IPS-20b (cell line): ENCODE measurements at regions not wholly inside any gene's neighbourhood (a gene's known extent, or its start where the extent isn't known, plus 50 kb on each side); places are given as distances from the start of the nearest gene placed in this dataset.

Experiments
- H3K27ac ChIP-seq: one replicate; pipeline ENCODE4 v1.5.1; 2013; ENCODE audit warnings: low read length
- H3K27me3 ChIP-seq: 2 replicates; pipeline ENCODE4 v1.6.1; 2013; ENCODE audit warnings: mild to moderate bottlenecking, low read length, inconsistent platforms; ENCODE audit not compliant: insufficient read depth
- H3K36me3 ChIP-seq: 2 replicates; pipeline ENCODE4 v1.6.1; 2013; ENCODE audit warnings: low read depth, mild to moderate bottlenecking, inconsistent platforms, low read length, moderate library complexity; ENCODE audit not compliant: insufficient read depth
- H3K4me1 ChIP-seq: 2 replicates; pipeline ENCODE4 v1.6.1; 2013; ENCODE audit warnings: mild to moderate bottlenecking, control low read depth, inconsistent platforms, low read length, moderate library complexity; ENCODE audit not compliant: insufficient read depth
- H3K4me3 ChIP-seq: 2 replicates; pipeline ENCODE4 v1.5.1; 2013; ENCODE audit warnings: mild to moderate bottlenecking, low read length, inconsistent platforms
- H3K9ac ChIP-seq: 2 replicates; pipeline ENCODE4 v1.6.1; 2013; ENCODE audit warnings: low read depth, mild to moderate bottlenecking, inconsistent platforms, low read length, moderate library complexity
- H3K9me3 ChIP-seq: 2 replicates; pipeline ENCODE4 v1.6.1; 2013; ENCODE audit warnings: mild to moderate bottlenecking, low read depth, low read length, inconsistent platforms; ENCODE audit not compliant: insufficient read depth

DNA sequence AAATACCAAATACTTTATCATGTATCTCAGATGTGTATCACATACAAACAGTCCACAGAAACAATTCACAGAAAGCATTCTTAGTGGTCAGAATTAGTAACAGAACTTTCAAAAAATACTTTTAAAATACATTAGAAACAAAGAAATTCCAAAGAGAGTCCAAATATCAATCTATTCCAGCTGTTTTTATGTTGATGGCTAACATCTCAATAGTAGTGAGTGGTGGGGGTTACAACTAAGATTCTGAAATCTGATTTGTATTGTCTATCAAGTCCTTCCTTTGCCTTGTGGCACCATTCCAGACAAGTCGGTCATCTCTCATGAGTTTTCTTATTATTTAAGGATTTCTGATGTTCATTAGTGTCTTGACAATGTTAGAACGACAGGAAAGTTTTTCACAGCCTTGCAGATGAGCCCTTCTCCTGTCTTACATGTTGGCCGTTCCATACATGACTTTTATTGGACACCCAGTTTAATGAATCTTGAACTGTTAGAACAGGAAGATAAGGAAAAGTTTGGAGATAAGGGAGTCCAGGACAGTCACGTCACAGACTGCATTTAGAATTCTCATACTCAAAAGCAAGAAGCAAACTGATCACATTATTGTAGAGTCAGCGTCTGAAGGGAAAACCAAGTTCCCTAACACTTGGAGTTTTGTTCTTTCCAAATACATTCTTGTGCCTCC, 410.3 kb downstream of the PID1 start:
- Histone ChIP-seq H3K9me3 (no peaks in the 10 kb centered on the region), H3K27ac (no peak overlapping the region), H3K36me3 (no peaks in the 10 kb centered on the region), H3K4me3 (no peak overlapping the region), H3K4me1 (no peaks in the 10 kb centered on the region), H3K27me3 (no peaks in the 10 kb centered on the region), H3K9ac (no peak overlapping the region)

DNA sequence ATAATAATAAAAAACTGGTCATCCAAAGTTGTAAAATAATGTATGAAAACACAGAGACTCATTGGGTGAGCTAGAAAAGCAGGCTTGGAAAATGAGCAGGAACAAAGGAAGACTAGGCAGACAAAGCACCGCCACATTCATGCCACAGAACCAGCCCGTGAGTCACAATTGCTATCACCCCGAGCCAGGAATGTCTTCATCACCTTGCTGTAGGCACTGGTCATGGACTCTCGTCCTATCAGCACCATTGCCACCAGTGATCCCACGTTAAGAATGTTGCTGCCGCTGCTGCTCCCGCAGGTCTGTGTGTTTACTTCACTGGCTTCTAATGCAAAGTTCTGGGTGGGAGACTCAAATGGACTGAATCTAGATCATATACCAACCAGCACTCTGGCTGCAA, 417.9 kb downstream of the PID1 start:
- H3K4me1 ChIP-seq: no peaks in the 10 kb centered on the region
- H3K9me3 ChIP-seq: no peaks in the 10 kb centered on the region
- H3K9ac ChIP-seq: no peak overlapping the region
- H3K4me3 ChIP-seq: no peak overlapping the region
- H3K27ac ChIP-seq: no peak overlapping the region
- no peaks in the 10 kb centered on the region for H3K27me3 ChIP-seq
- H3K36me3 ChIP-seq: no peaks in the 10 kb centered on the region

DNA sequence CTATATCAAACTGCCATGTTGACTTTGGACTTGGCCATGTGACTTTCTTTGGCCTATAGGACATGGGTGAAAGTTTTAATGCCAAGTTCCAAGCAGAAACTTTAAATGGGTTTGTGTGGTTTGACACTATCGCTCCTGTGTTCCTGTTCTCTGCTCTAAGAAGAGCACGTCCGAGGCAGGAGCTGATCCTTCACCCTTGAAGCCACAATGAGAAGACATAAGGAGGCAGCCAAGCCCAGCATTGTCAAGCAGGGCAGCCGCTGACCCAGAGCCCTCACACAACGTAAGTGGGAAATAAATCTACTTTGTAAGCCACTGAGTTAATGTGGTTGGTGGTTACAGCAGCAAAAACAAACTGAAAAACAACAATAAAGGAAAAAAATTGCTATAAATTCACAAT, 422.4 kb downstream of the PID1 start:
- Histone ChIP-seq H3K4me1 (no peaks in the 10 kb centered on the region), H3K27ac (no peak overlapping the region), H3K9me3 (no peaks in the 10 kb centered on the region), H3K36me3 (no peaks in the 10 kb centered on the region), H3K27me3 (no peaks in the 10 kb centered on the region), H3K4me3 (no peak overlapping the region), H3K9ac (no peak overlapping the region)

DNA sequence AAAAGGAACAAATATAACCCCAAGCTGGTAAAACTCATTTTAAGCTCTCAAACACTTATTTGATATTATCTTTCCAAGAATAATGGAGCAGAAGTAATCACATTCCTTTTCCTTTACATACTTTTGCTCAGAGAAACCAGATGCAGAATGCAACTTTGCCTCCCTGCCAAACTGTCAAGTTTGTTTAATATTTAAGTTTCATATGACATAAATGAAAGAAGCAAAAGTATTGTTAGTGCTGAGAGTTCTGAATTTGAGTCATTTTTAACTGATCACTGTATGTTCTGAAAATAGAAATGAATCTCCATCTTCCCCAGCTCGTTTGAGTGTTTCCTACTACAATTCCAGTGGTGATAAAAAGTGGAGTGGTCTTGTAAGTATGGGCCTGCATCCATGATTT, 423.4 kb downstream of the PID1 start:
- no peaks in the 10 kb centered on the region for H3K4me1 ChIP-seq
- no peak overlapping the region for H3K4me3 ChIP-seq
- no peaks in the 10 kb centered on the region for H3K9me3 ChIP-seq
- no peaks in the 10 kb centered on the region for H3K27me3 ChIP-seq
- no peaks in the 10 kb centered on the region for H3K36me3 ChIP-seq
- H3K9ac ChIP-seq: no peak overlapping the region
- H3K27ac ChIP-seq: no peak overlapping the region

DNA sequence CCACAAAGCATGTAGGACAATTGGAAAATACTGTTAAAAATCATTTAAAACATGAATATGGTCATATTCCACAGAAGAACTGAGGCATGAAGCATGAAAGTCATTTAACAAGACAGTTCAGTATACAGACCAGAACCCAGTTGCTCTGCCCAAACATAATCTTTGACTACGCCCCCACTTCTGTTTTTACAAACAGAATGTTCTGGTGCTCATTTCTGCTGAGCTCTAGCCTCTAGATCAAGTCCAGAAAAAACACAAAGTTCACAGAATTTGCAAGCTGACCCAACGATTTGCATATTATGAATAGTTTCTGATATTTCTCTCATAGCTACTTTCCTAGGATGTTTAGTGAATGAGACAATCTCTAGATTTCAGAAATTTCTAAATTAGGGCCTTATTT, 424.9 kb downstream of the PID1 start:
- Histone ChIP-seq H3K4me3 (no peak overlapping the region), H3K36me3 (no peaks in the 10 kb centered on the region), H3K9ac (no peak overlapping the region), H3K4me1 (no peaks in the 10 kb centered on the region), H3K27me3 (no peaks in the 10 kb centered on the region), H3K9me3 (no peaks in the 10 kb centered on the region), H3K27ac (no peak overlapping the region)

DNA sequence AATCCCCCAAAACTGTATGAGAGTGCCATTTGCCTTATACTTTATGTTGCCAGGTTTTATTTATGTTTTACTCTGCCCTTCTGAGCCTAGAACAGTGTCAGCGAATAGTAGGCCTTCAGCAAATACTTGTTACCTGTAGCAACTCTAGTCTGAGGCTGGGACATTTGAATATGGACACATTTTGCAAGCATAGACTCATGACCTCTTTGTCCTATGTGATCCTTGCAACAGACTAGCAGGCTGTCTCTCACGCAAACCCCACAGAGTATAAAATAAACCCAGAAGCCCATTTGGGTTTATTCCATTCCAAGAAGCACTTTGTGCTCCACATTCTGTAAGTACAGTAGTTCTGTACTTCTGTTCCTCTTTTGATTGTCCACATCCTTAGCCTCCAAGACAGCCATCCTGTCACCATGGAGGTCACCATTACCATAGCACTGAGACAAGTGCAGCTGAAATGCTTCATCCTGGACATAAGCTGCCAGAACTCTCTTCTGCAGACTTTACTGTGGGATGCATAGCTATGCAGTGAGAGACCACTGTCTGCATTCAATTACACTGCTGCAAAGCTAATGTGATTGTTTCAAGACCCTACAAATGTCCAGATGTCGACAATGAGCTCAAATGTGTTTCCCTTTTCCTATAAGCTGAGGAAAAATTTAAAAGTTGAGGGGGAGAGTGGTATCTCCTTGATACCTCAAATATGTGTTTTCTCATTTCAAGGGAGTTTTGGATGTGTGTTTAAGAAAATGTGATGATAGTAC, 425.7 kb downstream of the PID1 start:
- H3K4me3 ChIP-seq: no peak overlapping the region
- no peak overlapping the region for H3K9ac ChIP-seq
- no peaks in the 10 kb centered on the region for H3K36me3 ChIP-seq
- no peaks in the 10 kb centered on the region for H3K27me3 ChIP-seq
- no peak overlapping the region for H3K27ac ChIP-seq
- H3K9me3 ChIP-seq: no peaks in the 10 kb centered on the region
- H3K4me1 ChIP-seq: no peaks in the 10 kb centered on the region

DNA sequence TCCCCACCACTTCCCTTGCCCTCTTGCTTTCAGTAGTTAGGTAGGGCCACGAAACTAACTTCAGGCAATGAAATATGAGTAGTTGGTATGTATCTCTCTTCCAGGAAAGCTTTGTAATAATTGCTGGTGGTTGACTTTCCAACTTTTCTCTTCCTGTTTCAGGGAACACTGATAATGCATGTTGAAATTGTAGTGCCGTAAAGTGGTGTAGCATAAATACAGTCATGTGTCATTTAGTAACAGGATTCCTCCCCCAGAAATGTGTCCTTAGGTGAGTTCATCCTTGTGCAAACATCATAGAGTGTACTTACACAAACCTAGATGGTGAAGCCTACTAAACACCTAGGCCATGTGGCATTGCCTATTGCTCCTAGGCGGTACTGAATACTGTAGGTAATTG, 429.2 kb downstream of the PID1 start:
- no peaks in the 10 kb centered on the region for H3K27me3 ChIP-seq
- no peak overlapping the region for H3K27ac ChIP-seq
- no peak overlapping the region for H3K4me3 ChIP-seq
- H3K4me1 ChIP-seq: no peaks in the 10 kb centered on the region
- H3K9ac ChIP-seq: no peak overlapping the region
- no peaks in the 10 kb centered on the region for H3K36me3 ChIP-seq
- H3K9me3 ChIP-seq: no peaks in the 10 kb centered on the region

DNA sequence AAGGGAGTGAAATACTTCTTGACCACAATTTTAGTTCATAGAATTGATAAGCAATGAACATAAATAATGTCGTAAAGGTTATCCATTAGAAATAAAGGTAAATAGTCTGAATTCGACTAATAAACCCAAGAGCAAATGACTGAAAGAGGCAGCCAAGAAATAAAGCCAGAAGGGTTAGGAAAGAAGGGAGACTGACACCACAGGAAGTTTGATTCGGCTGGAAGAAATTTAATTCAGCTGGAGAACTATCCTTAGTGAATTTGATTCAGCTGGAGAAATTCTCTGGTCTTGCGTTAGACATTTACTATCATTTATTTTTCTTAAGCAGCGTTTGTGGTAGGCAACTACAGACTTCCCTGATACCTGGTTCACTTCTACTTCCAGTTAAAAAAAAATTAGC, 429.6 kb downstream of the PID1 start:
- Histone ChIP-seq H3K9me3 (no peaks in the 10 kb centered on the region), H3K36me3 (no peaks in the 10 kb centered on the region), H3K4me1 (no peaks in the 10 kb centered on the region), H3K9ac (no peak overlapping the region), H3K27ac (no peak overlapping the region), H3K27me3 (no peaks in the 10 kb centered on the region), H3K4me3 (no peak overlapping the region)

DNA sequence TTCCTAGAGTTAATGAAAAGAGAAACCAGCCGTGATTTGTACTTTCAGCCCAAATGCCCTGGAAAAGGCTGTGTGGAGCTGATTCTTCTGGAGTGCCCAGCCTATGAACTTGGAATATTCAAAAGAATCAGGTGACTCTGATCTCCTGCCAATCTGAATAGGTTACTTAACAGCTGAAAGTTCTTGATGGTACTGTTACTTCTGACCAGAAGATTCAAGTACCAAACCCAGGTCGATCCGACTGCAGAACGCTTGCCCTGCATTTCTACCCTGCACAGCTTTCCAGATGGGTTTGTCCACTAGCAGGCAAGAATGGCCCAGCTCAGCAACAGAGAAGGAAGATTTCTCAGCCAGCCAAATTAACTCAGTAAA, 430.4 kb downstream of the PID1 start:
- H3K4me1 ChIP-seq: no peaks in the 10 kb centered on the region
- no peaks in the 10 kb centered on the region for H3K36me3 ChIP-seq
- no peaks in the 10 kb centered on the region for H3K9me3 ChIP-seq
- H3K9ac ChIP-seq: no peak overlapping the region
- no peak overlapping the region for H3K4me3 ChIP-seq
- no peak overlapping the region for H3K27ac ChIP-seq
- H3K27me3 ChIP-seq: no peaks in the 10 kb centered on the region

DNA sequence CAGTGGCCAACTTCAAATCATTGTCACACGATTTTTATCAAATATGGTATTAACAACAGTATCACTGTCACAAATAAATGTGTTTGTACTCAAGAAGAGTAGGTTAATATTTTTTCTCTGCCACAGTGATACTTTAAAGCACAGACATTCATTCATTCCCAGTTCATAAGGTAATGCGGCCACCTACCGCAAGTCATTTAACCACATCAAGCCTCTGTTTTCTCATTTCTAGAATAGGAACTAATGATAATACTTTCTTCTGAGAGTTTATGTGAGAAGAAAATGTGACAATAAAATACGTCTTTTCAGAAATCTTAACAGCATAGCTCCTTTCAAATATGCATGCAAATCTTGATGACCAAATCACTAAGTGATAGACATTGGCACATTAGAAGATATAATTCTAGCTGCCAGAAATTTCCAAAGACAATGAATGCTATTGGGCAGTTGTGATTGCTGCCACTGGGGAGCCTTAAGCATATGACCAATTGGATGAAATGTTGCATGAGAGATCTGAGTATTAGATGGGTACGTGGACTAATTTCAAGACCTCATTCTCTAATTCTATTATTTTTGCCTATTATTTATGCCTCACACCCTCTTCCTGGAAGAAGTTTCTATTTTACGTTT, 430.9 kb downstream of the PID1 start:
- H3K4me1 ChIP-seq: no peaks in the 10 kb centered on the region
- H3K9ac ChIP-seq: no peak overlapping the region
- no peaks in the 10 kb centered on the region for H3K27me3 ChIP-seq
- H3K36me3 ChIP-seq: no peaks in the 10 kb centered on the region
- no peak overlapping the region for H3K4me3 ChIP-seq
- no peak overlapping the region for H3K27ac ChIP-seq
- no peaks in the 10 kb centered on the region for H3K9me3 ChIP-seq

DNA sequence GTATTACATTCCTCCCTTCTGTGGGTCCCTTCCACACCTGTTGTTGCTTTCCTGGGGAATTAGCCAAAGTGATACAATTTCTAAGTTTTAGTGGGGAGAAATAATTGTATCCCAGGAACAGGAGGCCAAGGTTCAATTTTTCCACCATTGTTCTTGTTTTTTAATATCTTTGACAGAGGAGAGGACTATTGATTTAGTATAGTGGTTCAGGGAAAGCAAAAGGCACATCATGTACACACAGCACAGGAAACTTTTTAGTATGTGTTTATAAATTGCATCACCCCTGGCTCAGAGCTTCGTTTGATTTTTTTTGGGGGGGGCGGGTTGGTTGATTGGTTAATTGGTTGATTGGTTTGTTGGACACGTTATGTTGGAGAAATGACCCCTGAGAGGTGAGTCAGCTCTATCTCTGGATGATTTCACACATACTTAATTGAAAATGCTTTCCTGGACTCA, 431.6 kb downstream of the PID1 start:
- Histone ChIP-seq H3K27ac (no peak overlapping the region), H3K9me3 (no peaks in the 10 kb centered on the region), H3K36me3 (no peaks in the 10 kb centered on the region), H3K9ac (no peak overlapping the region), H3K4me3 (no peak overlapping the region), H3K4me1 (no peaks in the 10 kb centered on the region), H3K27me3 (no peaks in the 10 kb centered on the region)

DNA sequence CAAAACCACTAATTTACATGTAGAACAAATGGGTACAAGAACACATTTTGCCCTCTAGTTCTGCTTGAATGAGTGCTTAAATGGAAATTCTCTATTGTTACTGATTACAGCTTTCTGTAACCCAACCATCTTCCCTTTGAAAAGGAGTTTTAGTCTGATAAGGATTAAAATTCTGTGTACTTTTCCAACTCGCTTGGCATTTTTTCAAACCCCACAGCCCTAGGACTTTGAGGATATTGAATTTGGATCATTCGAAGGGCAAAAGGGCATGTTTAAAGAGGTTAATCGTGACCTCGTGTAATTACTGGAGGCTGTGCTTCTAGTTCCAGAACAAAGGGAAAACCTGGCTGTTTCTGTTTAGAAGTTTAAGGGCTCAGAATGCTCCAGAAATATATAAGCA, 432.3 kb downstream of the PID1 start:
- Histone ChIP-seq H3K36me3 (no peaks in the 10 kb centered on the region), H3K9ac (no peak overlapping the region), H3K27me3 (no peaks in the 10 kb centered on the region), H3K4me3 (no peak overlapping the region), H3K27ac (no peak overlapping the region), H3K4me1 (no peaks in the 10 kb centered on the region), H3K9me3 (no peaks in the 10 kb centered on the region)
